ENCODE measurements at regions not wholly inside any gene's neighbourhood (a gene's known extent, or its start where the extent isn't known, plus 50 kb on each side); places are given as distances from the start of the nearest gene placed in this dataset.

GRCh38 chr11:116697011-116697410 is 75.8 kb downstream of the BUD13 start:
- TF ChIP-seq CTCF (IDR thresholded peaks at IDR 0.05) (no peak), EZH2phosphoT487 (IDR thresholded peaks at IDR 0.05) (no peak), EZH2 (IDR thresholded peaks at IDR 0.05) (no peak)
